ENCODE measurements at regions not wholly inside any gene's neighbourhood (a gene's known extent, or its start where the extent isn't known, plus 50 kb on each side); places are given as distances from the start of the nearest gene placed in this dataset.

DNA sequence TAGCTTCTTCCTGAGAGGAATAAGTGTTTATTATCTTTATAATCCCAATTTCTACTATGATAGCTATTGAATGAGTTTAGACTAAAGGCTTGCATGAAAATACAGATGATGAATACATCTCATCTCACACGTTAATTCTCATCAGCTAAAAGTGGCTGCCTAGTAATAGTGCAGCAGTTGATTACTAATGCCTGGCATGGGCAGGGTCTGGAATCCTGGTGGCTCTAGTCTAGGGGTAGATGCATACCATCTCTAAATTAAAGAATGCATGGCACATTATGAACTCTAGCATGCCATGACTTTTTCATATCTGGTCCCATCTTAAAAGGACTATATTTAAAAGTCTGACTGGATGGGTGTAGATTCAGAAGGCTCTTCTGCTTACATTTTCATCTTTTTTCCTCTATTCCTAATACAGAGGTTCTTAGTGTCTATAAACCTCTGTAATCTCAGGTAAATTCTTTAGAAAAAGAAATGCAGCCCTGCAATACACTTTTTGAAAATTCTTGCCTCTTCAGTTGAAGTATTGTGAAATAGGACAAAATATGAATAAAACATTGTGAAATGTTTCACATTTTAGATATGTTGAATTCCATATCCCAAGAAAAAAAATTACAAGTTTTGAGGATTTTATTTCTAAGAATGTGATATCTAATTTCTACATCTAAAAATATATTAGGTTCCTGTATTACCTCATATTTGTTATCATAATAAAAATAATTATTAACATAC is 187.6 kb downstream of the C11orf87 start (continued):
- TF ChIP-seq, protein P1, sequence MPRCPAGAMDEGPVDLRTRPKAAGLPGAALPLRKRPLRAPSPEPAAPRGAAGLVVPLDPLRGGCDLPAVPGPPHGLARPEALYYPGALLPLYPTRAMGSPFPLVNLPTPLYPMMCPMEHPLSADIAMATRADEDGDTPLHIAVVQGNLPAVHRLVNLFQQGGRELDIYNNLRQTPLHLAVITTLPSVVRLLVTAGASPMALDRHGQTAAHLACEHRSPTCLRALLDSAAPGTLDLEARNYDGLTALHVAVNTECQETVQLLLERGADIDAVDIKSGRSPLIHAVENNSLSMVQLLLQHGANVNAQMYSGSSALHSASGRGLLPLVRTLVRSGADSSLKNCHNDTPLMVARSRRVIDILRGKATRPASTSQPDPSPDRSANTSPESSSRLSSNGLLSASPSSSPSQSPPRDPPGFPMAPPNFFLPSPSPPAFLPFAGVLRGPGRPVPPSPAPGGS (IDR thresholded peaks at IDR 0.05; ENCODE audit: borderline replicate concordance, insufficient read depth, low read depth, low read length, poor library complexity, severe bottlenecking): no peak
- TF ChIP-seq, protein P2, sequence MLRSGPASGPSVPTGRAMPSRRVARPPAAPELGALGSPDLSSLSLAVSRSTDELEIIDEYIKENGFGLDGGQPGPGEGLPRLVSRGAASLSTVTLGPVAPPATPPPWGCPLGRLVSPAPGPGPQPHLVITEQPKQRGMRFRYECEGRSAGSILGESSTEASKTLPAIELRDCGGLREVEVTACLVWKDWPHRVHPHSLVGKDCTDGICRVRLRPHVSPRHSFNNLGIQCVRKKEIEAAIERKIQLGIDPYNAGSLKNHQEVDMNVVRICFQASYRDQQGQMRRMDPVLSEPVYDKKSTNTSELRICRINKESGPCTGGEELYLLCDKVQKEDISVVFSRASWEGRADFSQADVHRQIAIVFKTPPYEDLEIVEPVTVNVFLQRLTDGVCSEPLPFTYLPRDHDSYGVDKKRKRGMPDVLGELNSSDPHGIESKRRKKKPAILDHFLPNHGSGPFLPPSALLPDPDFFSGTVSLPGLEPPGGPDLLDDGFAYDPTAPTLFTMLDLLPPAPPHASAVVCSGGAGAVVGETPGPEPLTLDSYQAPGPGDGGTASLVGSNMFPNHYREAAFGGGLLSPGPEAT (IDR thresholded peaks at IDR 0.05; ENCODE audit: low read depth): no peak
- TF ChIP-seq, protein P3, sequence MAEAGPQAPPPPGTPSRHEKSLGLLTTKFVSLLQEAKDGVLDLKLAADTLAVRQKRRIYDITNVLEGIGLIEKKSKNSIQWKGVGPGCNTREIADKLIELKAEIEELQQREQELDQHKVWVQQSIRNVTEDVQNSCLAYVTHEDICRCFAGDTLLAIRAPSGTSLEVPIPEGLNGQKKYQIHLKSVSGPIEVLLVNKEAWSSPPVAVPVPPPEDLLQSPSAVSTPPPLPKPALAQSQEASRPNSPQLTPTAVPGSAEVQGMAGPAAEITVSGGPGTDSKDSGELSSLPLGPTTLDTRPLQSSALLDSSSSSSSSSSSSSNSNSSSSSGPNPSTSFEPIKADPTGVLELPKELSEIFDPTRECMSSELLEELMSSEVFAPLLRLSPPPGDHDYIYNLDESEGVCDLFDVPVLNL (IDR thresholded peaks at IDR 0.05; ENCODE audit: low read depth, low read length): no peak
- TF ChIP-seq, protein P4, sequence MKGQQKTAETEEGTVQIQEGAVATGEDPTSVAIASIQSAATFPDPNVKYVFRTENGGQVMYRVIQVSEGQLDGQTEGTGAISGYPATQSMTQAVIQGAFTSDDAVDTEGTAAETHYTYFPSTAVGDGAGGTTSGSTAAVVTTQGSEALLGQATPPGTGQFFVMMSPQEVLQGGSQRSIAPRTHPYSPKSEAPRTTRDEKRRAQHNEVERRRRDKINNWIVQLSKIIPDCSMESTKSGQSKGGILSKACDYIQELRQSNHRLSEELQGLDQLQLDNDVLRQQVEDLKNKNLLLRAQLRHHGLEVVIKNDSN (IDR thresholded peaks at IDR 0.05; ENCODE audit: borderline replicate concordance, extremely low read length, insufficient read depth, low read depth, low read length): no peak

DNA sequence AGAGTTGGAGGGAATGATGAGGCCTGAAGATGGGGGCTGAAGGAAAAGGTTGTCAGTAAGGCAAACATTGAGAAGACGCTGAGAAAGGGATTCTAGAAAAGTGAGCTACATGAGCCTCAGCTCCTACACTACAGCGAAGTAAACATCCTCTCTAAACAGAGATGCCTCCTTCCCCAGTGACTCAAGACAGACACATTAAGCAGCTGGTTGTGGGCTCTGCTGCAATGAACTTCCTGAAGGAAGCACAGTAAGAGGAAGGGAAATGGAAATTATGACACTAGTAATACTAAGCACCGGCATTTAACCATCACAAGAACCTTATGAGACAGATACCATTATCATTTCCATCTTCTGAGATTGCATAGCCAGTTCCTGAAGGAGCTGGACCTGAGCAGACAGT is 190.5 kb downstream of the C11orf87 start:
- Histone ChIP-seq H3K4me1 (ENCODE audit: control insufficient read depth, insufficient read depth, low read length) (no peaks in the 10 kb centered on the region), H2AFZ (ENCODE audit: control insufficient read depth, low read depth, low read length) (no peak overlapping the region), H3K27me3 (replicated peaks in 1 of 2; ENCODE audit: control insufficient read depth in 2 of 2, insufficient read depth in 2 of 2, low read length in 1 of 2) (no peaks in the 10 kb centered on the region), H3K9me3 (replicated peaks; ENCODE audit: control insufficient read depth, insufficient read depth, low read length) (no peaks in the 10 kb centered on the region), H4K20me1 (ENCODE audit: control insufficient read depth, insufficient read depth) (no peaks in the 10 kb centered on the region), H3K79me2 (ENCODE audit: control insufficient read depth, insufficient read depth, low read length) (no peaks in the 10 kb centered on the region), H3K9ac (ENCODE audit: control insufficient read depth, insufficient read depth, low read length) (no peak overlapping the region), H3K36me3 (ENCODE audit: control insufficient read depth in 2 of 2, insufficient read depth in 2 of 2, low read length in 1 of 2) (no peaks in the 10 kb centered on the region), H3K27ac (ENCODE audit: control insufficient read depth, insufficient read depth) (no peak overlapping the region), H3K4me3 (no peak overlapping the region), H3K4me2 (ENCODE audit: control insufficient read depth, insufficient read depth) (no peak overlapping the region)
- POLR2A ChIA-PET: no interaction called here
- RAD21 ChIA-PET (ENCODE audit: unreplicated experiment): no interaction called here
- DNase-seq (ENCODE audit: low read depth, low spot score) (no peak), ATAC-seq (no peak), FAIRE-seq (no peak)
- intact Hi-C loops (cut with micrococcal nuclease; ENCODE audit: unreplicated experiment): no loop called here
- no TSS peak for BruUV-seq (replicated peaks)
- SMC1A ChIA-PET (ENCODE audit: uncharacterized antibody, unreplicated experiment): no interaction called here
- CTCF ChIA-PET: interaction anchor here (1.0 kb wide), 1 partner anchor 100 kb away, joined by 3 read pairs; no protein-coding TSS in a partner anchor
- in situ Hi-C loops (cut with MboI): no loop called here
- WGBS (ENCODE audit: insufficient coverage, insufficient replicate concordance, low lambda C conversion rate, missing lambda C conversion rate): 3% methylated on average over 3 of the region's 3 CpGs
- TF ChIP-seq IKZF2 (IDR thresholded peaks at IDR 0.05): no peak
- no peak for TF ChIP-seq KDM1A (IDR thresholded peaks at IDR 0.05; ENCODE audit: borderline replicate concordance)
- no peak for TF ChIP-seq PAX5 (IDR thresholded peaks at IDR 0.05; ENCODE audit: borderline replicate concordance, low read depth, low read length)
- no peak for TF ChIP-seq CHD1 (IDR thresholded peaks at IDR 0.05; ENCODE audit: low read depth, low read length)
- TF ChIP-seq CBX3 (IDR thresholded peaks at IDR 0.05; ENCODE audit: borderline replicate concordance, low read depth): no peak
- no peak for TF ChIP-seq MYC (IDR thresholded peaks at IDR 0.05; ENCODE audit: insufficient read depth, insufficient read length, insufficient replicate concordance, low read length, severe bottlenecking)
- no peak for TF ChIP-seq TCF12 (IDR thresholded peaks at IDR 0.05; ENCODE audit: low read depth, low read length)
- TF ChIP-seq GATAD2B (conservative IDR thresholded peaks at IDR 0.05; ENCODE audit: low read depth): no peak
- no peak for TF ChIP-seq SRF (IDR thresholded peaks at IDR 0.05; ENCODE audit: low read depth in 2 of 2, low read length in 2 of 2)
- TF ChIP-seq NFIC (IDR thresholded peaks at IDR 0.05; ENCODE audit: low read depth, low read length): no peak
- TF ChIP-seq HDGF (IDR thresholded peaks at IDR 0.05): no peak
